GM18868 (cell line): ENCODE measurements at regions not wholly inside any gene's neighbourhood (a gene's known extent, or its start where the extent isn't known, plus 50 kb on each side); places are given as distances from the start of the nearest gene placed in this dataset.

Experiments used
- ATAC-seq: cut with Tn5 transposase; IDR thresholded peaks from one replicate; pipeline ENCODE4 v1.9.1; 2021; ENCODE audit warnings: mild to moderate bottlenecking, moderate library complexity; ENCODE audit not compliant: unreplicated experiment

- no peak for ATAC-seq
Observed at GRCh38 chr5:124590686-124591085, 155.8 kb downstream of the ZNF608 start.

- no peak for ATAC-seq
Observed at GRCh38 chr5:124587280-124587679, 159.2 kb downstream of the ZNF608 start.

DNA sequence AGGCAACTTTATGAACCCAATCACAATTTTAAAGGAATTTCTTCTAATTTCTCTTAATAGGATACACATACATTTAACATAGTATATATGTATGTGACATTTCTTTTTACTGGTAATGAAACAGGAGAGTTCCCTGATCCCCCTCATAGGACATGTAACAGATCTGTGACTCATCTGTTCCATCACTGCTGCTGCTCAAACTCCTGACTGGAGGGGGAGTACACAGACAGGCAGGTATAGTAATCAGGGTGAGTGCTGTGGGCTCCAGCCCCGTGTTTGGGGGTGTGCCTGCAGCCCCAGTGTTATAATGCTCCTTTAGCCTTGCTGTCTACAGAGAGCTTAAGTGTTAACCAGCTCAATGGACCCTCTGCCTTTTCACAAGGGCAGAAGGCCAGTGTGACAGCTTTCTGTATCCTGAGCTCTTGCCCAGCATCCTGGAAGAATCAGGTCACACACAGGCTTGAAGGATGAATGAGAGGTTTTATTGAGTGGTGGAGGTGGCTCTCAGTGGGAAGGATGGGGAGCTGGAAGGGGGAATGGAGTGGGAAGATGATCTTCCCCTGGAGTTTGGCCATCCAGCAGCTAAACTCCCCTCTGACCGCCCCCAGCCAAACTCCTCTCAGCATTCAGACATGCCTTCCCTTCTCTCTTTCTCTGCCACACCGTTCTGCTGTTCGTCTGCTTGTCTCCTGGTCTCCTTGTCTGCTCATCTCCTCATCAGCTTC, 161.3 kb downstream of the ZNF608 start:
- ATAC-seq, result peak; percentile 15

- ATAC-seq, result peak; percentile 98
Observed at GRCh38 chr5:124583469-124584350, 162.7 kb downstream of the ZNF608 start.

GRCh38 chr5:124582561-124582840, 163.9 kb downstream of the ZNF608 start:
- ATAC-seq, result no peak

DNA sequence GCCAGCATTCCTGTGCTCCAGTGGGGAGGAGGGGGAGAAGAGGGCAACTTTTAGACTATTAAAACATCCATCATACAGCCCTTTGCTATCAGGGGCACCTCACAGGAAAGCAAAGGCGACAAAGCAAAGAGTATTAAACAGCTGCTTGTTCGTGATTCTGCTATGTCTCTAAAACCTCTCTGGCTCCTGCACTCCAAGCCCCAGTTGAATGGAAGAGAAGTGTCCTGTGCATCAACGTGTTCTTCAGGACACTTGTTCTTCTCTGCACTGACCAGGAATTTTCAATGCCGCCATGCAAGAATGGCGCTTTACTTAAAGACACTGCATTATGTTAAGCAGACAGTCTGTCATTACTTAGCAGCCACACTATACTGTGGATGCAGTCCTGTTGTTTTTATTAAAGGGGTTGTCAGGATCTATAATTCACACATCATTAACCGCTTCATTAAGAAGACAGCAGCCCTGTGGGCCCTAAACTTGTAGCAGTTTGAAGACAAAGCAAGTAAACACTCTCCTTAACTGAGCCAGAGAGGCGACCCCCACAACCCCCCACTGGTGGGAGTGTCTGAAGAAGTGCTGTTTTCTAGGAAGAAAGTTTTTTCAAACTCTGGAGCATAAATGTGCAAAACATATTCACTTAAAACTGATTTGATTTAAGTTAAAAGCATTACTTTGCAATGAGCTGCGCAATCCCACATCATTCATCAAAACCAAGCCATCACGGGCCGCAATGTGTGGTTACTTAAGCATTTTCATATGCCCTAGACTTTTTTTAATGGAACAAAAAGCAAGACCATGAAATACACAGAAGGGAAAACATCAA, 164.5 kb downstream of the ZNF608 start:
- ATAC-seq, result no peak

DNA sequence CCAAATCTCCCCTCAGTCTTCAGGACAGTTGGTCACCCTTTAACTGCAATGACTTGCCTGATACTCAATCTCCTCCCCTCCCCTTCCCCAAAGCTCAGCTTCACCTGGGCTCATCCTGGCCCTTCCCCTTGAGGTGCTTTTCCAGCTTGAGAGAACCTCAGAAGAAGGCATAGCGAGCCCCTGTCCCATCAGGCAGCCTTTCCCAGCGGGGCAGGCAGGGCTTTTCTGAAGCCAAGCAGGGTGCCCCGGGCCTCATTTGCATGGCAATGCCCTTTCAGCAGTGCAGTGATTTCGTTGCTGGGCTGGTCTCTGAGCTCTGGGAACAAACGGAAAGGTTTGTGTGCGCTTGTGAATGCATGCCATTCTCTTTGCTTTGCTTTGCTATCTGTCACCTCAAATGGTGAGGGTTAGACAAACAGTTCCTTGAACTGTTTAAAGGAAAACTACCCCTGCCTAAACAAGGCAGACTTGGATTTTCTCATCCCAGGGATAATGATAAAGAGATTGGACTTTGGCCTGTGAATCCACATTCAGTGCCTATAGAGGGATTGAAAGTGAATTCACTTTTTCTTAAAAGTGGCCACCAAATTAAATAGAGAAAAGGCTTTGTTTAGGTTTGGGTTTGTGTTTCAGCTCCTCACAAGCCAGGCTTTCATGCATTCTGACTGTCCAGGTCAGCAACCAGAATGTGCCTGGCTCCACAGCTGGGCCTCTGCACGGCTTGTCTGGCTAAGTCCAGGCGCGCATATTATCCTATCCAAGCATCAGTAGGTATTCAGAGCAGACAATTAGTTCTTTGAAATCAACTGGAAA, 165.3 kb downstream of the ZNF608 start:
- no peak for ATAC-seq

GRCh38 chr5:124580512-124580911, 165.9 kb downstream of the ZNF608 start:
- ATAC-seq, result no peak

GRCh38 chr5:124576848-124577409, 169.5 kb downstream of the ZNF608 start:
- ATAC-seq, result peak; percentile 91

DNA sequence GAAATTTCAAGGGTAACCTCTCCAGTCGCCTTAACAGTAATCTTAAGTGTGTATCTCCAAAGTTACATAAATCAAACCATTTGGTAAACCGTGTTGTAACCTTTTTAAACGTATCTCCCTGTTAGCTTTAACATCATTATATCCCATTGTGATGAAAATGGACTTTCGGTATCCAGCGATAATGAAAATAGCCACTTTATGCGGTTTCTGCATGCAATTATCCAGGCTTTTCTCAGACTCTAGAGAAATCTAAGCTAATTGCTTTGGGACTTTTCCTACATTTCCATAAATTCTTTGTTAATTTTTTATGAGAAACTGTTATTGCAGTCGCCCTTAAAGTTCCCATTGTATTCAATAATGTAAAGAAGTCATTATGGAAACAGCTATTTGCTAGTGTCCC, 170.7 kb downstream of the ZNF608 start:
- ATAC-seq, result no peak

GRCh38 chr5:124574521-124575436, 171.7 kb downstream of the ZNF608 start:
- ATAC-seq, result no peak

DNA sequence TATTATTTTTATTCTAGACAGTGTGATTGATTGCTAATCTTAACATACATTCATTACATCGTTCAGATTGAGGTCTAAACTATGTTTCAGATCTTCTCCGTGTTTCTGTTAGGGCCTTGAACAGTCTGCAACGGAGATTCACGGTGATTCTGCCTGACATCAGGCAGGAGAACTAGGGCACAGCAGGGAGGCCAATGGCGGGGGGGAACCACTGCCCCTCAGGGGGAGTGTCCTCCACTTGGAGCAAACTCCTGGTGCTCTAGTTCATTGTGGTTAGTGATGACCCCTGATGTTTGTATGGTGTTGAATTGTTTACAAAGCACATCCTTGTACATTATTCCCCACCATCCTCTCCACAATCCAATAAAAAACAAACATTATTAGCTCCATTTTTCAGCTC, 173.5 kb downstream of the ZNF608 start:
- ATAC-seq, result no peak

GRCh38 chr5:124570285-124571035, 176.0 kb downstream of the ZNF608 start:
- ATAC-seq, result no peak

- ATAC-seq, result no peak
Observed at GRCh38 chr5:124566875-124567450, 179.5 kb downstream of the ZNF608 start.

DNA sequence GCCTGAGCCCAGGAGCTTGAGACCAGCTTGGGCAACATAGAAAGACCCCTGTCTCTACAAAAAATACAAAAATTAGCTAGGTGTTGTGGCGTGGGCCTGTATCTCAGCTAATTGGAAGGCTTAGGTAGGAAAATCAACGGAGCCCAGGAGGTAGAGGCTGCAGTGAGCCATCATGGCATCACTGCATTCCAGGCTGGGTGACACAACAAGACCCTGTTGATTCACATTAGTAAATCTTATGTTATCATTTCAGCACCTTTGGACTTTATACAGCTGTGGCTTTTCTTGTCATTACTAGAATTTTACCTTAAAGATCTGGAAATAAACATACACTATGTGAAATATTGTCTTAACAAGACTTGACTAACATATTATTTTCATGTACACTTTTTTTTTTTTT, 185.0 kb downstream of the ZNF608 start:
- no peak for ATAC-seq

GRCh38 chr5:124560370-124560769, 186.1 kb downstream of the ZNF608 start:
- ATAC-seq, result no peak

GRCh38 chr5:124557761-124558160, 188.7 kb downstream of the ZNF608 start:
- no peak for ATAC-seq
